ENCODE measurements at regions not wholly inside any gene's neighbourhood (a gene's known extent, or its start where the extent isn't known, plus 50 kb on each side); places are given as distances from the start of the nearest gene placed in this dataset.

GRCh38 chr9:108117795-108118194 lies 628.2 kb upstream of the KLF4 start:
- Histone ChIP-seq H3K9me3 (ENCODE audit: insufficient read depth, low read depth, low read length) (no peaks in the 10 kb centered on the region), H2AFZ (ENCODE audit: low read length) (no peak overlapping the region), H3K79me2 (ENCODE audit: insufficient read depth, low read length) (no peaks in the 10 kb centered on the region), H3F3A (ENCODE audit: low read depth) (no peaks in the 10 kb centered on the region), H3K4me2 (ENCODE audit: low read depth, low read length, poor library complexity, severe bottlenecking) (no peak overlapping the region), H4K20me1 (ENCODE audit: insufficient read depth, low read length, poor library complexity, severe bottlenecking) (no peaks in the 10 kb centered on the region), H3K36me3 (ENCODE audit: insufficient read depth, low read length) (no peaks in the 10 kb centered on the region), H3K9ac (ENCODE audit: low read depth, low read length, poor library complexity, severe bottlenecking) (no peak overlapping the region), H3K4me3 (ENCODE audit: low read length, poor library complexity, severe bottlenecking) (no peak overlapping the region), H3K4me1 (ENCODE audit: insufficient read depth, low read length, poor library complexity, severe bottlenecking) (no peaks in the 10 kb centered on the region), H3K9me2 (replicated peaks; ENCODE audit: low read depth, low read length) (no peaks in the 10 kb centered on the region), H3K27me3 (ENCODE audit: insufficient read depth, low read length, poor library complexity, severe bottlenecking) (no peaks in the 10 kb centered on the region)
- TF ChIP-seq, protein P1, sequence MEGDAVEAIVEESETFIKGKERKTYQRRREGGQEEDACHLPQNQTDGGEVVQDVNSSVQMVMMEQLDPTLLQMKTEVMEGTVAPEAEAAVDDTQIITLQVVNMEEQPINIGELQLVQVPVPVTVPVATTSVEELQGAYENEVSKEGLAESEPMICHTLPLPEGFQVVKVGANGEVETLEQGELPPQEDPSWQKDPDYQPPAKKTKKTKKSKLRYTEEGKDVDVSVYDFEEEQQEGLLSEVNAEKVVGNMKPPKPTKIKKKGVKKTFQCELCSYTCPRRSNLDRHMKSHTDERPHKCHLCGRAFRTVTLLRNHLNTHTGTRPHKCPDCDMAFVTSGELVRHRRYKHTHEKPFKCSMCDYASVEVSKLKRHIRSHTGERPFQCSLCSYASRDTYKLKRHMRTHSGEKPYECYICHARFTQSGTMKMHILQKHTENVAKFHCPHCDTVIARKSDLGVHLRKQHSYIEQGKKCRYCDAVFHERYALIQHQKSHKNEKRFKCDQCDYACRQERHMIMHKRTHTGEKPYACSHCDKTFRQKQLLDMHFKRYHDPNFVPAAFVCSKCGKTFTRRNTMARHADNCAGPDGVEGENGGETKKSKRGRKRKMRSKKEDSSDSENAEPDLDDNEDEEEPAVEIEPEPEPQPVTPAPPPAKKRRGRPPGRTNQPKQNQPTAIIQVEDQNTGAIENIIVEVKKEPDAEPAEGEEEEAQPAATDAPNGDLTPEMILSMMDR (conservative IDR thresholded peaks at IDR 0.05; ENCODE audit: low read length): no peak
- no peak for TF ChIP-seq EZH2phosphoT487 (IDR thresholded peaks at IDR 0.05; ENCODE audit: borderline replicate concordance)

DNA sequence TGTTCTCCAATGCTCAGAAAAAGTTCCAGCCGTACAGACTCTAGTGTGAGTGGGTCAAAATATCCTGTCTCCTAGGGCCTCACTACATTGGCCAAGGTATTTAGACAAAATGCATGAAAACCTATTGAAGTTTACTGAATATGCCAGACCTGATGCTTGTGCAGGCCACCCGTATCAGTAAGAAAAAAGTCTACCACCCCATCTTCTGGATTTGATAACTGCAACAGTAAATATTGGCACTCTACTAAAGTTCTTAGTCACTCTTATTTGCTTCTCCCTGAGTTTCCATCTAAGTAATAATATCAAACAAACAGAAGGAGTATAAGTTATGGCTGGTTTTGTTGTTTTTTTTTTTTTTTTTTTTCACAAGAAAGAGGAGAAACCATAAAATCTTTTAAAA lies 627.7 kb upstream of the KLF4 start:
- H3K36me3 ChIP-seq (ENCODE audit: insufficient read depth, low read length): no peaks in the 10 kb centered on the region
- H3K9ac ChIP-seq (ENCODE audit: low read depth, low read length, poor library complexity, severe bottlenecking): no peak overlapping the region
- no peaks in the 10 kb centered on the region for H3K9me2 ChIP-seq (replicated peaks; ENCODE audit: low read depth, low read length)
- no peak overlapping the region for H3K4me3 ChIP-seq (ENCODE audit: low read length, poor library complexity, severe bottlenecking)
- H3K4me2 ChIP-seq (ENCODE audit: low read depth, low read length, poor library complexity, severe bottlenecking): no peak overlapping the region
- no peaks in the 10 kb centered on the region for H3K4me1 ChIP-seq (ENCODE audit: insufficient read depth, low read length, poor library complexity, severe bottlenecking)
- H4K20me1 ChIP-seq (ENCODE audit: insufficient read depth, low read length, poor library complexity, severe bottlenecking): no peaks in the 10 kb centered on the region
- H3K79me2 ChIP-seq (ENCODE audit: insufficient read depth, low read length): no peaks in the 10 kb centered on the region
- H3K9me3 ChIP-seq (ENCODE audit: insufficient read depth, low read depth, low read length): no peaks in the 10 kb centered on the region
- no peaks in the 10 kb centered on the region for H3F3A ChIP-seq (ENCODE audit: low read depth)
- H3K27me3 ChIP-seq (ENCODE audit: insufficient read depth, low read length, poor library complexity, severe bottlenecking): no peaks in the 10 kb centered on the region
- H2AFZ ChIP-seq (ENCODE audit: low read length): no peak overlapping the region
- TF ChIP-seq, protein P1 (conservative IDR thresholded peaks at IDR 0.05; ENCODE audit: low read length): no peak
- TF ChIP-seq EZH2phosphoT487 (IDR thresholded peaks at IDR 0.05; ENCODE audit: borderline replicate concordance): no peak

GRCh38 chr9:108113596-108113995 lies 624.0 kb upstream of the KLF4 start:
- H3K4me3 ChIP-seq (ENCODE audit: low read length, poor library complexity, severe bottlenecking): no peak overlapping the region
- H3K27me3 ChIP-seq (ENCODE audit: insufficient read depth, low read length, poor library complexity, severe bottlenecking): no peaks in the 10 kb centered on the region
- H2AFZ ChIP-seq (ENCODE audit: low read length): no peak overlapping the region
- H3K4me2 ChIP-seq (ENCODE audit: low read depth, low read length, poor library complexity, severe bottlenecking): no peak overlapping the region
- no peaks in the 10 kb centered on the region for H3K4me1 ChIP-seq (ENCODE audit: insufficient read depth, low read length, poor library complexity, severe bottlenecking)
- no peaks in the 10 kb centered on the region for H3K9me3 ChIP-seq (ENCODE audit: insufficient read depth, low read depth, low read length)
- no peak overlapping the region for H3K9ac ChIP-seq (ENCODE audit: low read depth, low read length, poor library complexity, severe bottlenecking)
- no peaks in the 10 kb centered on the region for H4K20me1 ChIP-seq (ENCODE audit: insufficient read depth, low read length, poor library complexity, severe bottlenecking)
- no peak for TF ChIP-seq EZH2phosphoT487 (IDR thresholded peaks at IDR 0.05; ENCODE audit: borderline replicate concordance)
- TF ChIP-seq, protein P1 (conservative IDR thresholded peaks at IDR 0.05; ENCODE audit: low read length): no peak
- H3K36me3 ChIP-seq (ENCODE audit: insufficient read depth, low read length): no peaks in the 10 kb centered on the region
- H3K9me2 ChIP-seq (replicated peaks; ENCODE audit: low read depth, low read length): no peaks in the 10 kb centered on the region
- no peaks in the 10 kb centered on the region for H3K79me2 ChIP-seq (ENCODE audit: insufficient read depth, low read length)
- no peaks in the 10 kb centered on the region for H3F3A ChIP-seq (ENCODE audit: low read depth)

All from Loucy (cell line).